ENCODE measurements at regions not wholly inside any gene's neighbourhood (a gene's known extent, or its start where the extent isn't known, plus 50 kb on each side); places are given as distances from the start of the nearest gene placed in this dataset.

DNA sequence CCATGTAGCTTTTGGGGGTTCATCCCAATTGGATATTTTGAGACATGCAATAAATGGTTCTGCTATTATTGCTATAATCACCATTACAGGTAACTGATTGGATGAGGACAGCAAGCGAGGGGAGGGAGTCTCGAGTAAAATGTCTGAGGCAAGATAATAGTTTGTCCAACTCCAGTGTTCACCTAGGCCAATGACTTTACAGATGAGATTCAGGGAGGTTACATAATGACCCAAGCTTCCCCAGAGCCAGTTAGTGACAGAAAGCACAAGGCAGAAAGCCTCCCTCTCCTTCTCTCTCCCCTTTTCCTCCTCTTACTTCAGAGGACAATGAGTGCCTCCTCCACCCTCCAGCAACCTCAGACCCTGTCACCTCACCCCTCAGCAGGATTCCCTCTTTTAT is 98.4 kb upstream of the GLS start:
- no peaks in the 10 kb centered on the region for H3K27me3 ChIP-seq
- no peak overlapping the region for H3K4me3 ChIP-seq
- H3K4me1 ChIP-seq = peaks cover 11% of the 10 kb centered on the region
- DNase-seq (no peak), ATAC-seq (no peak)
- no peak overlapping the region for H3K27ac ChIP-seq
- H3K9me3 ChIP-seq = peaks cover 0 to 2% (median 0%) of the 10 kb centered on the region in 3 donors
- 86% methylated on average over 2 of the region's 2 CpGs for whole genome bisulfite sequencing, 2 donors
- H3K36me3 ChIP-seq (replicated peaks in 1 of 2; ENCODE audit: insufficient read depth in 1 of 2, low read depth in 2 of 2) = no peaks in the 10 kb centered on the region
- intact Hi-C loops (cut with DNase I) = no loop called here
- TF ChIP-seq POLR2A (IDR thresholded peaks at IDR 0.05) = no peak

GRCh38 chr2:190783513-190784263 is 96.9 kb upstream of the GLS start:
- Histone ChIP-seq H3K4me1 (peaks cover 11% of the 10 kb centered on the region), H3K27ac (no peak overlapping the region), H3K9me3 (peaks cover 0 to 2% (median 0%) of the 10 kb centered on the region in 3 donors), H3K27me3 (no peaks in the 10 kb centered on the region), H3K36me3 (replicated peaks in 1 of 2; ENCODE audit: insufficient read depth in 1 of 2, low read depth in 2 of 2) (no peaks in the 10 kb centered on the region), H3K4me3 (no peak overlapping the region)
- TF ChIP-seq POLR2A (IDR thresholded peaks at IDR 0.05) (no peak), CTCF (IDR thresholded peaks at IDR 0.05) (no peak)
- 91 to 94% methylated on average over 1 of the region's 1 CpG for WGBS, 2 donors
- intact Hi-C loops (cut with DNase I) = no loop called here
- ATAC-seq = no peak
- DNase-seq = no peak

- peak overlapping the region in 1 of 4 donors; percentile 29 for H3K27ac ChIP-seq
- intact Hi-C loops (cut with DNase I) = no loop called here
- no peak for TF ChIP-seq CTCF (IDR thresholded peaks at IDR 0.05)
- H3K27me3 ChIP-seq = no peaks in the 10 kb centered on the region
- DNase-seq = no peak
- 91 to 100% methylated on average over 2 of the region's 2 CpGs for WGBS, 2 donors
- peaks cover 20% of the 10 kb centered on the region for H3K4me1 ChIP-seq
- no peaks in the 10 kb centered on the region for H3K36me3 ChIP-seq (replicated peaks in 1 of 2; ENCODE audit: insufficient read depth in 1 of 2, low read depth in 2 of 2)
- no peak overlapping the region for H3K4me3 ChIP-seq
- ATAC-seq = no peak
- no peaks in the 10 kb centered on the region for H3K9me3 ChIP-seq
Observed at GRCh38 chr2:190785334-190785733, 95.3 kb upstream of the GLS start.

- Histone ChIP-seq H3K27me3 (no peaks in the 10 kb centered on the region), H3K9me3 (no peaks in the 10 kb centered on the region), H3K4me1 (peaks cover 20% of the 10 kb centered on the region), H3K27ac (peak overlapping the region in 3 of 4 donors; percentile 0 to 62 (median 27)), H3K4me3 (no peak overlapping the region), H3K36me3 (replicated peaks in 1 of 2; ENCODE audit: insufficient read depth in 1 of 2, low read depth in 2 of 2) (no peaks in the 10 kb centered on the region)
- 6 to 16% methylated on average over 2 to 4 of the region's 4 CpGs for WGBS, 2 donors
- ATAC-seq (peak; percentile 38), DNase-seq (peak in 3 of 4 donors; percentile 23 to 28 (median 27))
- TF ChIP-seq POLR2A (IDR thresholded peaks at IDR 0.05) (no peak), CTCF (IDR thresholded peaks at IDR 0.05) (no peak)
- intact Hi-C loops (cut with DNase I) = no loop called here
Observed at GRCh38 chr2:190786404-190787166, 94.0 kb upstream of the GLS start.

GRCh38 chr2:190787743-190788235 is 92.8 kb upstream of the GLS start:
- peaks cover 20% of the 10 kb centered on the region for H3K4me1 ChIP-seq
- H3K4me3 ChIP-seq = no peak overlapping the region
- DNase-seq (no peak), ATAC-seq (no peak)
- intact Hi-C loops (cut with DNase I) = no loop called here
- H3K36me3 ChIP-seq (replicated peaks in 1 of 2; ENCODE audit: insufficient read depth in 1 of 2, low read depth in 2 of 2) = no peaks in the 10 kb centered on the region
- TF ChIP-seq POLR2A (IDR thresholded peaks at IDR 0.05) (no peak), CTCF (IDR thresholded peaks at IDR 0.05) (no peak)
- WGBS, 2 donors = 75 to 96% methylated on average over 3 of the region's 3 CpGs
- H3K9me3 ChIP-seq = no peaks in the 10 kb centered on the region
- no peak overlapping the region for H3K27ac ChIP-seq
- H3K27me3 ChIP-seq = no peaks in the 10 kb centered on the region

All from body of pancreas (tissue), 4 donors.